Mesenchymal stem cell (in vitro differentiated cells and primary cell): ENCODE measurements at regions not wholly inside any gene's neighbourhood (a gene's known extent, or its start where the extent isn't known, plus 50 kb on each side); places are given as distances from the start of the nearest gene placed in this dataset.
A peak's percentile ranks its signal among the peaks of the same experiment; 100 is the strongest.

Experiments used
- DNase-seq: peaks from one replicate; pipeline ENCODE4 v3.0.0-alpha.2; 2013
- H2AFZ ChIP-seq: one replicate; pipeline ENCODE4 v1.6.1; 2013; ENCODE audit warnings: low read depth, mild to moderate bottlenecking, control low read depth, inconsistent platforms, low read length, moderate library complexity
- H2AK5ac ChIP-seq: 2 replicates; pipeline ENCODE4 v1.6.1; 2013; ENCODE audit warnings: low read length, moderate library complexity, mild to moderate bottlenecking, inconsistent platforms; ENCODE audit not compliant: severe bottlenecking
- H2BK120ac ChIP-seq: one replicate; pipeline ENCODE4 v1.6.1; 2013; ENCODE audit warnings: low read depth, mild to moderate bottlenecking, inconsistent platforms, low read length, moderate library complexity
- H2BK12ac ChIP-seq, 2 experiments: one replicate each; pipeline ENCODE4 v1.6.1; 2013; ENCODE audit warnings: inconsistent platforms in 2 of 2, low read length in 2 of 2, mild to moderate bottlenecking in 2 of 2, moderate library complexity in 2 of 2, control low read depth in 1 of 2
- H2BK15ac ChIP-seq: one replicate; pipeline ENCODE4 v1.6.1; 2013; ENCODE audit warnings: mild to moderate bottlenecking, low read depth, inconsistent platforms; ENCODE audit not compliant: poor library complexity, severe bottlenecking
- H2BK5ac ChIP-seq: 2 replicates; pipeline ENCODE4 v1.6.1; 2013; ENCODE audit warnings: low read depth, mild to moderate bottlenecking, low read length, control low read depth, inconsistent platforms; ENCODE audit not compliant: poor library complexity, severe bottlenecking
- H3K14ac ChIP-seq, 2 experiments: one replicate each; pipeline ENCODE4 v1.6.1; 2013; ENCODE audit warnings: inconsistent platforms in 2 of 2, low read length in 2 of 2, control low read depth in 1 of 2, mild to moderate bottlenecking in 1 of 2, moderate library complexity in 1 of 2
- H3K18ac ChIP-seq, 2 experiments: one replicate each; pipeline ENCODE4 v1.6.1; 2013; ENCODE audit warnings: inconsistent platforms in 2 of 2, low read length in 2 of 2, control low read depth in 1 of 2, low read depth in 1 of 2, mild to moderate bottlenecking in 1 of 2
- H3K23ac ChIP-seq, 2 experiments: one replicate each; pipeline ENCODE4 v1.6.1; 2013; ENCODE audit warnings: inconsistent platforms in 2 of 2, low read length in 2 of 2, mild to moderate bottlenecking in 2 of 2, moderate library complexity in 2 of 2, control low read depth in 1 of 2
- H3K27ac ChIP-seq: 2 replicates; pipeline ENCODE4 v1.5.1; 2013; ENCODE audit warnings: mild to moderate bottlenecking, moderate library complexity, low read length, control low read depth, inconsistent platforms; ENCODE audit not compliant: poor library complexity, severe bottlenecking
- H3K27me3 ChIP-seq, 2 experiments: 2 replicates each; pipeline versions ENCODE4 v1.6.1 to v1.7.0; 2013; ENCODE audit warnings: low read length in 2 of 2, mild to moderate bottlenecking in 2 of 2, moderate library complexity in 2 of 2, control low read depth in 1 of 2, inconsistent platforms in 1 of 2; ENCODE audit not compliant: control insufficient read depth in 1 of 2, insufficient read depth in 1 of 2
- H3K36me3 ChIP-seq, 2 experiments: 2 replicates each; pipeline versions ENCODE4 v1.6.1 to v1.7.0; 2013; ENCODE audit warnings: low read length in 2 of 2, control low read depth in 1 of 2, inconsistent platforms in 1 of 2, low read depth in 1 of 2, mild to moderate bottlenecking in 1 of 2; ENCODE audit not compliant: insufficient read depth in 2 of 2, control insufficient read depth in 1 of 2
- H3K4ac ChIP-seq, 2 experiments: one replicate each; pipeline ENCODE4 v1.6.1; 2013; ENCODE audit warnings: inconsistent platforms in 2 of 2, low read length in 2 of 2, mild to moderate bottlenecking in 2 of 2, moderate library complexity in 2 of 2, control low read depth in 1 of 2, low read depth in 1 of 2
- H3K4me1 ChIP-seq: 2 replicates; pipeline ENCODE4 v1.6.1; 2013; ENCODE audit warnings: low read depth, low read length, control low read depth; ENCODE audit not compliant: control insufficient read depth, insufficient read depth
- H3K4me2 ChIP-seq: 2 replicates; pipeline ENCODE4 v1.6.1; 2013; ENCODE audit warnings: low read length, mild to moderate bottlenecking, inconsistent platforms; ENCODE audit not compliant: poor library complexity, severe bottlenecking
- H3K4me3 ChIP-seq, 2 experiments: 2 replicates each; pipeline versions ENCODE4 v1.5.1 to v1.7.0; 2013; ENCODE audit warnings: low read length in 2 of 2, mild to moderate bottlenecking in 2 of 2, control low read depth in 1 of 2, low read depth in 1 of 2; ENCODE audit not compliant: insufficient read depth in 1 of 2
- H3K79me1 ChIP-seq: replicated peaks from 2 replicates; pipeline ENCODE4 v1.6.1; 2013; ENCODE audit warnings: mild to moderate bottlenecking, control low read depth, low read length, inconsistent platforms; ENCODE audit not compliant: poor library complexity, severe bottlenecking
- H3K9ac ChIP-seq: 2 replicates; pipeline ENCODE4 v1.7.0; 2013; ENCODE audit warnings: mild to moderate bottlenecking, low read length, moderate library complexity
- H3K9me3 ChIP-seq: 2 replicates; pipeline ENCODE4 v1.7.0; 2013; ENCODE audit warnings: mild to moderate bottlenecking, low read length; ENCODE audit not compliant: control insufficient read depth
- H4K8ac ChIP-seq: one replicate; pipeline ENCODE4 v1.6.1; 2013; ENCODE audit warnings: inconsistent platforms, mild to moderate bottlenecking, low read length, moderate library complexity
- H4K91ac ChIP-seq: one replicate; pipeline ENCODE4 v1.6.1; 2013; ENCODE audit warnings: mild to moderate bottlenecking, low read length, inconsistent platforms
- WGBS: methylation state at CpG from one replicate; pipeline ENCODE4 v1.1.7; 2013; ENCODE audit warnings: mixed read lengths; 5-methylcytosine and 5-hydroxymethylcytosine counted together

GRCh38 chr13:34250151-34250670 lies 432.3 kb downstream of the RFC3 start:
- Histone ChIP-seq H3K14ac (no peak overlapping the region), H3K4me1 (no peaks in the 10 kb centered on the region), H3K23ac (no peak overlapping the region), H3K9me3 (peaks cover 6% of the 10 kb centered on the region), H3K4me3 (no peak overlapping the region), H2AK5ac (no peak overlapping the region), H2BK120ac (no peak overlapping the region), H4K8ac (no peak overlapping the region), H3K36me3 (no peaks in the 10 kb centered on the region), H3K4ac (no peak overlapping the region), H2AFZ (no peak overlapping the region), H2BK12ac (no peak overlapping the region), H4K91ac (no peak overlapping the region), H3K9ac (no peak overlapping the region), H2BK15ac (no peak overlapping the region), H3K79me1 (no peaks in the 10 kb centered on the region), H3K18ac (no peak overlapping the region), H3K27me3 (no peaks in the 10 kb centered on the region), H3K4me2 (no peak overlapping the region), H3K27ac (no peak overlapping the region), H2BK5ac (no peak overlapping the region)
- DNase-seq, result peak; percentile 17
- WGBS, result no CpG with 5 or more reads among the region's 3 CpGs

GRCh38 chr13:34254366-34254765 lies 436.4 kb downstream of the RFC3 start:
- Histone ChIP-seq H3K9ac (no peak overlapping the region), H3K4me2 (no peak overlapping the region), H4K91ac (no peak overlapping the region), H3K4me1 (no peaks in the 10 kb centered on the region), H3K4ac (no peak overlapping the region), H3K14ac (no peak overlapping the region), H3K9me3 (peaks cover 6% of the 10 kb centered on the region), H2BK5ac (no peak overlapping the region), H3K27me3 (no peaks in the 10 kb centered on the region), H3K4me3 (no peak overlapping the region), H3K36me3 (no peaks in the 10 kb centered on the region), H4K8ac (no peak overlapping the region), H2BK12ac (no peak overlapping the region), H3K27ac (no peak overlapping the region), H2AK5ac (no peak overlapping the region), H3K79me1 (no peaks in the 10 kb centered on the region), H2AFZ (no peak overlapping the region), H3K18ac (no peak overlapping the region), H2BK120ac (no peak overlapping the region), H3K23ac (no peak overlapping the region), H2BK15ac (no peak overlapping the region)
- no peak for DNase-seq

- H4K8ac ChIP-seq, result no peak overlapping the region
- H2BK12ac ChIP-seq, result no peak overlapping the region
- H2AFZ ChIP-seq, result no peak overlapping the region
Measured at GRCh38 chr13:34255711-34256110, 437.8 kb downstream of the RFC3 start.

GRCh38 chr13:34256236-34256635 lies 438.3 kb downstream of the RFC3 start:
- Histone ChIP-seq H3K9ac (no peak overlapping the region), H3K4me3 (no peak overlapping the region), H4K91ac (no peak overlapping the region), H4K8ac (no peak overlapping the region), H2AFZ (no peak overlapping the region), H2BK120ac (no peak overlapping the region), H3K36me3 (no peaks in the 10 kb centered on the region), H2BK5ac (no peak overlapping the region), H3K27me3 (no peaks in the 10 kb centered on the region), H3K4me2 (no peak overlapping the region), H3K23ac (no peak overlapping the region), H3K14ac (no peak overlapping the region), H3K27ac (no peak overlapping the region), H3K9me3 (peaks cover 9% of the 10 kb centered on the region), H3K4me1 (no peaks in the 10 kb centered on the region), H3K79me1 (no peaks in the 10 kb centered on the region), H2BK12ac (no peak overlapping the region), H3K4ac (no peak overlapping the region), H3K18ac (no peak overlapping the region), H2AK5ac (no peak overlapping the region), H2BK15ac (no peak overlapping the region)
- no peak for DNase-seq
- WGBS, result 90% methylated on average over 2 of the region's 2 CpGs

More at GRCh38 chr13:34255711-34256110, 437.8 kb downstream of the RFC3 start:
- no peak overlapping the region for H3K4ac ChIP-seq
- no peak overlapping the region for H2BK5ac ChIP-seq
- H3K9me3 ChIP-seq, result peaks cover 6% of the 10 kb centered on the region
- no peaks in the 10 kb centered on the region for H3K79me1 ChIP-seq
- no peak overlapping the region for H3K4me2 ChIP-seq
- no peak overlapping the region for H3K23ac ChIP-seq
- H2BK120ac ChIP-seq, result no peak overlapping the region
- no peak overlapping the region for H3K27ac ChIP-seq
- no peak overlapping the region for H2BK15ac ChIP-seq
- DNase-seq, result no peak
- no peak overlapping the region for H3K9ac ChIP-seq
- H3K27me3 ChIP-seq, result no peaks in the 10 kb centered on the region
- no peak overlapping the region for H3K18ac ChIP-seq
- no peak overlapping the region for H3K4me3 ChIP-seq
- no peak overlapping the region for H2AK5ac ChIP-seq
- no peaks in the 10 kb centered on the region for H3K4me1 ChIP-seq
- WGBS, result 91% methylated on average over 3 of the region's 3 CpGs
- H3K36me3 ChIP-seq, result no peaks in the 10 kb centered on the region
- H4K91ac ChIP-seq, result no peak overlapping the region
- no peak overlapping the region for H3K14ac ChIP-seq
